ENCODE measurements at regions not wholly inside any gene's neighbourhood (a gene's known extent, or its start where the extent isn't known, plus 50 kb on each side); places are given as distances from the start of the nearest gene placed in this dataset.
"Not testable (repeated sequence)": the region's sequence is repeated elsewhere in the genome, so short reads cannot be mapped to it uniquely, and the experiment has no call there.

- no peak for DNase-seq
These were observed 122.9 kb upstream of the SALL3 start for GRCh38 chr18:78856569-78857313.

GRCh38 chr18:78857314-78858150 is 122.1 kb upstream of the SALL3 start:
- DNase-seq: peak; percentile 25

GRCh38 chr18:78859686-78860085 is 119.9 kb upstream of the SALL3 start:
- DNase-seq: no peak

GRCh38 chr18:78860117-78860516 is 119.5 kb upstream of the SALL3 start:
- no peak for DNase-seq

GRCh38 chr18:78861116-78861515 is 118.5 kb upstream of the SALL3 start:
- DNase-seq: no peak

GRCh38 chr18:78861706-78862105 is 117.9 kb upstream of the SALL3 start:
- DNase-seq: no peak

GRCh38 chr18:78862395-78862794 is 117.2 kb upstream of the SALL3 start:
- no peak for DNase-seq

- no peak for DNase-seq
These were observed 114.5 kb upstream of the SALL3 start for GRCh38 chr18:78865056-78865598.

- DNase-seq: no peak
These were observed 113.8 kb upstream of the SALL3 start for GRCh38 chr18:78865771-78866310.

GRCh38 chr18:78867131-78867530 is 112.5 kb upstream of the SALL3 start:
- no peak for DNase-seq

GRCh38 chr18:78868330-78869316 is 111.0 kb upstream of the SALL3 start:
- no peak for DNase-seq

GRCh38 chr18:78871618-78872017 is 108.0 kb upstream of the SALL3 start:
- DNase-seq: no peak

GRCh38 chr18:78873926-78874500 is 105.6 kb upstream of the SALL3 start:
- no peak for DNase-seq

- no peak for DNase-seq
These were observed 104.4 kb upstream of the SALL3 start for GRCh38 chr18:78875016-78875777.

- DNase-seq: no peak
These were observed 103.6 kb upstream of the SALL3 start for GRCh38 chr18:78875778-78876650.

GRCh38 chr18:78876868-78877267 is 102.8 kb upstream of the SALL3 start:
- DNase-seq: no peak

- DNase-seq: no peak
These were observed 101.3 kb upstream of the SALL3 start for GRCh38 chr18:78878335-78878734.

GRCh38 chr18:78879072-78879883 is 100.3 kb upstream of the SALL3 start:
- DNase-seq: not testable (repeated sequence)

GRCh38 chr18:78882585-78882984 is 97.0 kb upstream of the SALL3 start:
- no peak for DNase-seq
